ENCODE measurements at regions not wholly inside any gene's neighbourhood (a gene's known extent, or its start where the extent isn't known, plus 50 kb on each side); places are given as distances from the start of the nearest gene placed in this dataset.

GRCh38 chr2:235283246-235283645, 210.6 kb upstream of the AGAP1 start:
- no peak for TF ChIP-seq CTCF (IDR thresholded peaks at IDR 0.05; ENCODE audit: control insufficient read depth, extremely low read depth, insufficient read depth)
- no peak for DNase-seq (ENCODE audit: low read depth)
- H3K4me3 ChIP-seq (ENCODE audit: low read depth, low read length) = no peak overlapping the region

- DNase-seq (ENCODE audit: low read depth) = no peak
- no peak overlapping the region for H3K4me3 ChIP-seq (ENCODE audit: low read depth, low read length)
- TF ChIP-seq CTCF (IDR thresholded peaks at IDR 0.05; ENCODE audit: control insufficient read depth, extremely low read depth, insufficient read depth) = no peak
These were observed 207.0 kb upstream of the AGAP1 start for GRCh38 chr2:235286622-235287374.

- no peak for DNase-seq (ENCODE audit: low read depth)
- H3K4me3 ChIP-seq (ENCODE audit: low read depth, low read length) = no peak overlapping the region
- TF ChIP-seq CTCF (IDR thresholded peaks at IDR 0.05; ENCODE audit: control insufficient read depth, extremely low read depth, insufficient read depth) = no peak
These were observed 206.5 kb upstream of the AGAP1 start for GRCh38 chr2:235287375-235287733.

- no peak overlapping the region for H3K4me3 ChIP-seq (ENCODE audit: low read depth, low read length)
- no peak for DNase-seq (ENCODE audit: low read depth)
- no peak for TF ChIP-seq CTCF (IDR thresholded peaks at IDR 0.05; ENCODE audit: control insufficient read depth, extremely low read depth, insufficient read depth)
These were observed 202.4 kb upstream of the AGAP1 start for GRCh38 chr2:235291461-235291860.

- DNase-seq (ENCODE audit: low read depth) = no peak
- H3K4me3 ChIP-seq (ENCODE audit: low read depth, low read length) = no peak overlapping the region
- no peak for TF ChIP-seq CTCF (IDR thresholded peaks at IDR 0.05; ENCODE audit: control insufficient read depth, extremely low read depth, insufficient read depth)
These were observed 200.8 kb upstream of the AGAP1 start for GRCh38 chr2:235293061-235293460.

- no peak for TF ChIP-seq CTCF (IDR thresholded peaks at IDR 0.05; ENCODE audit: control insufficient read depth, extremely low read depth, insufficient read depth)
- no peak for DNase-seq (ENCODE audit: low read depth)
- H3K4me3 ChIP-seq (ENCODE audit: low read depth, low read length) = no peak overlapping the region
These were observed 198.0 kb upstream of the AGAP1 start for GRCh38 chr2:235295831-235296230.

All from LNCaP clone FGC (cell line).